Endothelial cell of hepatic sinusoid (primary cell): ENCODE measurements at regions not wholly inside any gene's neighbourhood (a gene's known extent, or its start where the extent isn't known, plus 50 kb on each side); places are given as distances from the start of the nearest gene placed in this dataset.
"Not testable (repeated sequence)": the region's sequence is repeated elsewhere in the genome, so short reads cannot be mapped to it uniquely, and the experiment has no call there.

Experiments
- in situ Hi-C: cut with HindIII; loops from 2 replicates; pipeline ENCODE4 v1.10.0; 2017; ENCODE audit warnings: low sequenced_read_pairs

GRCh38 chr12:94817695-94818075, 167.3 kb upstream of the TMCC3 start:
- in situ Hi-C loops, result no loop called here

GRCh38 chr12:94817201-94817600, 166.8 kb upstream of the TMCC3 start:
- in situ Hi-C loops, result not testable (repeated sequence)

- in situ Hi-C loops, result not testable (repeated sequence)
Measured at GRCh38 chr12:94816746-94817145, 166.4 kb upstream of the TMCC3 start.

- in situ Hi-C loops, result no loop called here
Measured at GRCh38 chr12:94815958-94816357, 165.6 kb upstream of the TMCC3 start.

GRCh38 chr12:94815450-94815849, 165.1 kb upstream of the TMCC3 start:
- in situ Hi-C loops, result no loop called here

GRCh38 chr12:94813314-94813713, 163.0 kb upstream of the TMCC3 start:
- in situ Hi-C loops, result no loop called here

- in situ Hi-C loops, result no loop called here
Measured at GRCh38 chr12:94812345-94812744, 162.0 kb upstream of the TMCC3 start.

- in situ Hi-C loops, result no loop called here
Measured at GRCh38 chr12:94811611-94812010, 161.3 kb upstream of the TMCC3 start.

GRCh38 chr12:94807951-94808350, 157.6 kb upstream of the TMCC3 start:
- in situ Hi-C loops, result no loop called here

GRCh38 chr12:94806617-94807016, 156.3 kb upstream of the TMCC3 start:
- in situ Hi-C loops, result no loop called here

- in situ Hi-C loops, result no loop called here
Measured at GRCh38 chr12:94805749-94806529, 155.6 kb upstream of the TMCC3 start.

- in situ Hi-C loops, result no loop called here
Measured at GRCh38 chr12:94803939-94804338, 153.6 kb upstream of the TMCC3 start.

- in situ Hi-C loops, result no loop called here
Measured at GRCh38 chr12:94802796-94803195, 152.4 kb upstream of the TMCC3 start.

GRCh38 chr12:94801745-94802144, 151.4 kb upstream of the TMCC3 start:
- in situ Hi-C loops, result no loop called here

GRCh38 chr12:94799136-94799535, 148.8 kb upstream of the TMCC3 start:
- in situ Hi-C loops, result no loop called here

GRCh38 chr12:94798113-94798512, 147.8 kb upstream of the TMCC3 start:
- in situ Hi-C loops, result no loop called here

- in situ Hi-C loops, result no loop called here
Measured at GRCh38 chr12:94795520-94795919, 145.2 kb upstream of the TMCC3 start.

GRCh38 chr12:94795044-94795443, 144.7 kb upstream of the TMCC3 start:
- in situ Hi-C loops, result no loop called here

- in situ Hi-C loops, result loop anchor here (5.0 kb wide), 1 partner anchor 79 kb away; no protein-coding TSS in a partner anchor
Measured at GRCh38 chr12:94793191-94793595, 142.8 kb upstream of the TMCC3 start.

GRCh38 chr12:94792693-94793092, 142.3 kb upstream of the TMCC3 start:
- in situ Hi-C loops, result loop anchor here (5.0 kb wide), 1 partner anchor 80 kb away; no protein-coding TSS in a partner anchor

GRCh38 chr12:94791933-94792332, 141.6 kb upstream of the TMCC3 start:
- in situ Hi-C loops, result loop anchor here (5.0 kb wide), 1 partner anchor 80 kb away; no protein-coding TSS in a partner anchor

GRCh38 chr12:94790825-94791224, 140.5 kb upstream of the TMCC3 start:
- in situ Hi-C loops, result loop anchor here (5.0 kb wide), 1 partner anchor 81 kb away; no protein-coding TSS in a partner anchor

- in situ Hi-C loops, result loop anchor here (5.0 kb wide), 1 partner anchor 82 kb away; no protein-coding TSS in a partner anchor
Measured at GRCh38 chr12:94790370-94790769, 140.0 kb upstream of the TMCC3 start.
